Right lobe of liver (tissue), 4 donors: ENCODE measurements at regions not wholly inside any gene's neighbourhood (a gene's known extent, or its start where the extent isn't known, plus 50 kb on each side); places are given as distances from the start of the nearest gene placed in this dataset.

Source experiments
- POLR2A ChIP-seq: fragments of 450-650 bp; IDR thresholded peaks from one replicate; pipeline ENCODE4 v1.6.1; 2017; ENCODE audit warnings: antibody characterized with exemption, mild to moderate bottlenecking
- TF ChIP-seq, protein P1 (sequence below), 4 donors: fragments of 200-600 bp in 3 of 4; fragments of 450-650 bp in 1 of 4; IDR thresholded peaks; one replicate each; pipeline versions ENCODE4 v1.5.1 to v1.8.0; 2016 to 2022; ENCODE audit warnings: antibody characterized with exemption in 4 of 4, mild to moderate bottlenecking in 2 of 4
- donor health status: DM: no; HTN: no; CAD: no.
- donor health status: DM: no; HTN: no; CAD: no.
- donor health status: DM: no; HTN: yes; CAD: no.

DNA sequence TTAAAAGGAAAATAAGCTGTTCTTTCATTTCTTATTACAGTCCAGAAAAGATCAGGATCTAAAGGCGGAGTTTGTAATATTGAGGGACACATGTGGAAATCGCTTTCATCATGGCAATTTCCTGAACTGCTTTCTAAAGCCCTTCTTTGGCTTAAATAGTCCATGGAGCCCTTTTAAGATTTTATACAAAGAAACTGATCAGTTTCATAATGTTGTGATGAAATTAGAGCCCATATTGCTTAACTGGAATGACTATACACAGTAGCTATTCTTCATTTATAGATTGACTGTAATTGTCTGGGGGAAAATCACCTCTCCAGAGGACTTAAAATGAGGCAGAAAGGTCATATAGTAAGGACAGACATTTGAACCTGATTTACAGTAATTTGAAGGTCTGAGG is 322.2 kb downstream of the ETAA1 start:
- TF ChIP-seq, protein P1, sequence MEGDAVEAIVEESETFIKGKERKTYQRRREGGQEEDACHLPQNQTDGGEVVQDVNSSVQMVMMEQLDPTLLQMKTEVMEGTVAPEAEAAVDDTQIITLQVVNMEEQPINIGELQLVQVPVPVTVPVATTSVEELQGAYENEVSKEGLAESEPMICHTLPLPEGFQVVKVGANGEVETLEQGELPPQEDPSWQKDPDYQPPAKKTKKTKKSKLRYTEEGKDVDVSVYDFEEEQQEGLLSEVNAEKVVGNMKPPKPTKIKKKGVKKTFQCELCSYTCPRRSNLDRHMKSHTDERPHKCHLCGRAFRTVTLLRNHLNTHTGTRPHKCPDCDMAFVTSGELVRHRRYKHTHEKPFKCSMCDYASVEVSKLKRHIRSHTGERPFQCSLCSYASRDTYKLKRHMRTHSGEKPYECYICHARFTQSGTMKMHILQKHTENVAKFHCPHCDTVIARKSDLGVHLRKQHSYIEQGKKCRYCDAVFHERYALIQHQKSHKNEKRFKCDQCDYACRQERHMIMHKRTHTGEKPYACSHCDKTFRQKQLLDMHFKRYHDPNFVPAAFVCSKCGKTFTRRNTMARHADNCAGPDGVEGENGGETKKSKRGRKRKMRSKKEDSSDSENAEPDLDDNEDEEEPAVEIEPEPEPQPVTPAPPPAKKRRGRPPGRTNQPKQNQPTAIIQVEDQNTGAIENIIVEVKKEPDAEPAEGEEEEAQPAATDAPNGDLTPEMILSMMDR (IDR thresholded peaks at IDR 0.05): no peak
- no peak for TF ChIP-seq POLR2A
